K562 (cell line): ENCODE measurements at regions not wholly inside any gene's neighbourhood (a gene's known extent, or its start where the extent isn't known, plus 50 kb on each side); places are given as distances from the start of the nearest gene placed in this dataset.

Experiments used
- ATAC-seq: fragments of 200-7000 bp; cut with Tn5 transposase; 3 replicates; pipeline ENCODE4 v1.9.1; 2020; ENCODE audit warnings: moderate library complexity
- BruUV-seq: library from RNA; stranded (reverse); fragments of 400-500 nt; replicated peaks from 2 replicates; lab custom pipeline; 2021; lab: Mats Ljungman, UMichigan
- CTCF ChIA-PET: fragments of 300-600 bp; formaldehyde crosslinking; extraction: SDS; loops from one replicate; lab custom pipeline; 2021; ENCODE audit warnings: low intra/inter-chr PET ratio; lab: Yijun Ruan, JAX
- POLR2A ChIA-PET: fragments of 300-600, 350-650 bp; sonication (Branson Sonifier 250); formaldehyde crosslinking; extraction: SDS; loops from one replicate; lab custom pipeline; 2021; ENCODE audit warnings: antibody characterized with exemption, inconsistent platforms; lab: Yijun Ruan, JAX
- DNase-seq, 4 experiments: peaks; one replicate each; pipeline versions ENCODE4 v3.0.0 to v3.0.0-alpha.2; 2011 to 2018; ENCODE audit warnings: low spot score in 3 of 4, mixed read lengths in 3 of 4; ENCODE audit errors: extremely low read depth in 1 of 4
- FAIRE-seq: peaks from 2 replicates; lab custom pipeline; 2011; peaks lifted over from hg19 to GRCh38; lab: Jason Lieb, UNC
- H2AFZ ChIP-seq: 2 replicates; pipeline ENCODE4 v1.6.0; 2011; ENCODE audit warnings: low read depth, low read length, control low read depth, inconsistent platforms
- H3K27ac ChIP-seq: fragments of 200-600 bp; 3 replicates; pipeline ENCODE4 v1.8.0; 2011; ENCODE audit warnings: low read depth, mild to moderate bottlenecking, control low read depth, inconsistent platforms, low read length, moderate library complexity, mixed read lengths; ENCODE audit errors: extremely low read depth
- H3K27me3 ChIP-seq, 2 experiments: fragments of 300-600 bp in 1 of 2; 2 replicates in 1 of 2; 3 replicates in 1 of 2; pipeline versions ENCODE4 v1.6.0 to v1.8.0; 2011; ENCODE audit warnings: inconsistent platforms in 2 of 2, low read length in 2 of 2, mild to moderate bottlenecking in 1 of 2, mixed read lengths in 1 of 2, moderate library complexity in 1 of 2; ENCODE audit not compliant: control insufficient read depth in 2 of 2, insufficient read depth in 2 of 2
- H3K36me3 ChIP-seq: fragments of 300-600 bp; 3 replicates; pipeline ENCODE4 v1.8.0; 2011; ENCODE audit warnings: mild to moderate bottlenecking, low read length, inconsistent platforms; ENCODE audit not compliant: control insufficient read depth, insufficient read depth
- H3K4me1 ChIP-seq, 2 experiments: fragments of 200-600 bp in 1 of 2; replicated peaks in 1 of 2; 2 replicates in 1 of 2; 3 replicates in 1 of 2; pipeline versions ENCODE4 v1.5.1 to v1.8.0; 2011; ENCODE audit warnings: inconsistent platforms in 2 of 2, low read length in 2 of 2, mild to moderate bottlenecking in 1 of 2, mixed read lengths in 1 of 2, moderate library complexity in 1 of 2; ENCODE audit not compliant: control insufficient read depth in 2 of 2, insufficient read depth in 2 of 2
- H3K4me2 ChIP-seq: 2 replicates; pipeline ENCODE4 v1.6.1; 2011; ENCODE audit warnings: low read length, control low read depth, inconsistent platforms, mixed read lengths; ENCODE audit not compliant: insufficient read depth
- H3K4me3 ChIP-seq: fragments of 200-600 bp; sonication (generic), shearing (Covaris generic); 2 replicates; pipeline ENCODE4 v1.5.1; 2016; ENCODE audit warnings: control low read depth, inconsistent platforms
- H3K79me2 ChIP-seq: fragments of 200-600 bp; 3 replicates; pipeline ENCODE4 v1.8.0; 2011; ENCODE audit warnings: low read length, inconsistent platforms; ENCODE audit not compliant: control insufficient read depth, insufficient read depth
- H3K9ac ChIP-seq, 2 experiments: 2 replicates each; pipeline versions ENCODE4 v1.6.0 to v1.6.1; 2011; ENCODE audit warnings: low read depth in 2 of 2, low read length in 2 of 2, control low read depth in 1 of 2, inconsistent platforms in 1 of 2, mild to moderate bottlenecking in 1 of 2, mixed read lengths in 1 of 2; ENCODE audit not compliant: insufficient read depth in 1 of 2
- H3K9me1 ChIP-seq: one replicate; pipeline ENCODE4 v1.6.0; 2011; ENCODE audit warnings: inconsistent platforms, mild to moderate bottlenecking, low read length, moderate library complexity; ENCODE audit not compliant: control insufficient read depth, insufficient read depth
- H3K9me3 ChIP-seq: replicated peaks from 2 replicates; pipeline ENCODE4 v1.5.1; 2011; ENCODE audit warnings: low read depth, low read length, inconsistent platforms; ENCODE audit not compliant: control insufficient read depth, insufficient read depth
- H4K20me1 ChIP-seq: replicated peaks from 2 replicates; pipeline ENCODE4 v1.6.1; 2011; ENCODE audit warnings: low read length, inconsistent platforms, mixed read lengths; ENCODE audit not compliant: control insufficient read depth, insufficient read depth
- ELF1 ChIP-seq: fragments of 200-800 bp; sonication (Bioruptor generic); IDR thresholded peaks from 2 replicates; pipeline ENCODE4 v1.6.1; 2016; ENCODE audit warnings: missing genetic modification characterization, missing compliant biosample characterization
- ETV6 ChIP-seq, 3 experiments: fragments of 150-350 bp in 1 of 3; sonication (generic) in 1 of 3; formaldehyde crosslinking in 1 of 3; IDR thresholded peaks; 2 replicates each; pipeline versions ENCODE4 v1.6.1 to v1.8.0; 2014 to 2022; ENCODE audit warnings: borderline replicate concordance in 2 of 3, low read depth in 2 of 3, antibody characterized with exemption in 1 of 3, low read length in 1 of 3, mild to moderate bottlenecking in 1 of 3, missing genetic modification reagents in 1 of 3
- HOXB6 ChIP-seq: fragments of 250-450 bp; sonication (Bioruptor Pico); IDR thresholded peaks from 2 replicates; pipeline ENCODE4 v1.5.1; 2022; ENCODE audit warnings: mild to moderate bottlenecking, borderline replicate concordance
- SP2 ChIP-seq: IDR thresholded peaks from 2 replicates; pipeline ENCODE4 v1.6.1; 2011; ENCODE audit warnings: mild to moderate bottlenecking, low read depth, low read length, moderate library complexity; ENCODE audit not compliant: poor library complexity, severe bottlenecking; ENCODE audit errors: extremely low read depth
- THRAP3 ChIP-seq: fragments of 450-650 bp; IDR thresholded peaks from 2 replicates; pipeline ENCODE4 v1.6.1; 2016; ENCODE audit warnings: mild to moderate bottlenecking, inconsistent platforms, borderline replicate concordance
- ZZZ3 ChIP-seq: fragments of 450-650 bp; IDR thresholded peaks from 2 replicates; pipeline ENCODE4 v1.6.1; 2016; ENCODE audit warnings: antibody characterized with exemption, mild to moderate bottlenecking, moderate library complexity
- WGBS: fragments of 100-300 bp; shearing (Covaris generic); methylation state at CpG from one replicate; pipeline ENCODE4 v1.1.6; 2016; ENCODE audit warnings: low coverage, mixed read lengths; ENCODE audit not compliant: insufficient coverage; ENCODE audit errors: missing lambda C conversion rate; 5-methylcytosine and 5-hydroxymethylcytosine counted together
- in situ Hi-C: fragments of 300-500 bp; cut with MboI; formaldehyde crosslinking; loops from 4 replicates; pipeline ENCODE4 v1.15.0; 2018; ENCODE audit warnings: inconsistent platforms, mixed read lengths
- intact Hi-C: fragments of 100-400 bp; cut with micrococcal nuclease; formaldehyde crosslinking; loops from 2 replicates; pipeline ENCODE4 v1.14.2; 2022
- TF ChIP-seq, protein P1 (sequence below): sonication (generic); formaldehyde crosslinking; IDR thresholded peaks from 2 replicates; pipeline ENCODE4 v1.9.0; 2022; ENCODE audit warnings: mild to moderate bottlenecking, missing genetic modification reagents
- TF ChIP-seq, protein P2 (sequence below): fragments of 450-650 bp; formaldehyde crosslinking; IDR thresholded peaks from 2 replicates; pipeline ENCODE4 v1.4.0; 2020; ENCODE audit warnings: mild to moderate bottlenecking, moderate library complexity

DNA sequence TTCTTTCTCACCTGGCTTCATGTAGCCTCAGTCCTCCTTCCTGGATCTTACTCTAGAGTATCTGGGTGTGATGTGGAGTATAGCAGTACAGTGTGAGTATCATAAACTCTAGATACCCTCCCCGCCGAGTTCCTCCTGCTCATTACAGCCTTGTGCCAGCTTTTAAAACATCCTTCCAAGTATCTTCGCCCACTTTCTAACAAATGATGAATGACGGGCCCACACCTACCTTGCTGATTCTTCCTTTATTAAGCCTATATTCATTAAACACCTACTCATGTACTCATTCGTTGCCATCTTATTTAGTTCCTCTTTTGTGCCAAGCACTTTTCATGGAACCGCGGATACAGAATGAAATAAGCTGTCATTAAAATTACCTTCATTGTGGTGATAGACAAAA is 1585.3 kb upstream of the TENM3 start:
- Histone ChIP-seq H2AFZ (no peak overlapping the region), H3K36me3 (no peaks in the 10 kb centered on the region), H3K79me2 (no peaks in the 10 kb centered on the region), H3K27me3 (no peaks in the 10 kb centered on the region), H3K9me3 (no peaks in the 10 kb centered on the region), H3K9ac (no peak overlapping the region), H3K4me2 (no peak overlapping the region), H3K4me3 (no peak overlapping the region), H3K27ac (no peak overlapping the region), H3K4me1 (no peaks in the 10 kb centered on the region), H3K9me1 (no peaks in the 10 kb centered on the region), H4K20me1 (no peaks in the 10 kb centered on the region)
- POLR2A ChIA-PET = no interaction called here
- intact Hi-C loops = no loop called here
- ATAC-seq (no peak), FAIRE-seq (no peak), DNase-seq (no peak)
- CTCF ChIA-PET = no interaction called here
- no TSS peak for BruUV-seq
- in situ Hi-C loops = no loop called here
- TF ChIP-seq THRAP3 (no peak), ELF1 (tag) (no peak), HOXB6 (no peak), SP2 (no peak), ETV6 (IDR thresholded peaks at IDR 0.05; ENCODE audit: borderline replicate concordance in 1 of 2, low read depth in 2 of 2, low read length in 1 of 2) (no peak), ETV6 (CRISPR knock-in tag; IDR thresholded peaks at IDR 0.05; ENCODE audit: borderline replicate concordance) (no peak), ZZZ3 (no peak)
- TF ChIP-seq, protein P1, sequence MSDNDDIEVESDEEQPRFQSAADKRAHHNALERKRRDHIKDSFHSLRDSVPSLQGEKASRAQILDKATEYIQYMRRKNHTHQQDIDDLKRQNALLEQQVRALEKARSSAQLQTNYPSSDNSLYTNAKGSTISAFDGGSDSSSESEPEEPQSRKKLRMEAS (CRISPR knock-in tag) = no peak
- TF ChIP-seq, protein P2, sequence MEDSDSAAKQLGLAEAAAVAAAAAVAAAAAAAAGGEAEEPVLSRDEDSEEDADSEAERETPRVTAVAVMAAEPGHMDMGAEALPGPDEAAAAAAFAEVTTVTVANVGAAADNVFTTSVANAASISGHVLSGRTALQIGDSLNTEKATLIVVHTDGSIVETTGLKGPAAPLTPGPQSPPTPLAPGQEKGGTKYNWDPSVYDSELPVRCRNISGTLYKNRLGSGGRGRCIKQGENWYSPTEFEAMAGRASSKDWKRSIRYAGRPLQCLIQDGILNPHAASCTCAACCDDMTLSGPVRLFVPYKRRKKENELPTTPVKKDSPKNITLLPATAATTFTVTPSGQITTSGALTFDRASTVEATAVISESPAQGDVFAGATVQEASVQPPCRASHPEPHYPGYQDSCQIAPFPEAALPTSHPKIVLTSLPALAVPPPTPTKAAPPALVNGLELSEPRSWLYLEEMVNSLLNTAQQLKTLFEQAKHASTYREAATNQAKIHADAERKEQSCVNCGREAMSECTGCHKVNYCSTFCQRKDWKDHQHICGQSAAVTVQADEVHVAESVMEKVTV (CRISPR knock-in tag) = no peak
- 5% methylated on average over 5 of the region's 7 CpGs for WGBS
